HFFc6 (cell line): ENCODE measurements at regions not wholly inside any gene's neighbourhood (a gene's known extent, or its start where the extent isn't known, plus 50 kb on each side); places are given as distances from the start of the nearest gene placed in this dataset.

Experiments used
- DNase-seq: peaks from one replicate; pipeline ENCODE4 v3.0.0-alpha.2; 2018
- H3K27ac Mint-ChIP-seq: 2 replicates; pipeline ENCODE4 v1.8.0; 2020; ENCODE audit warnings: mild to moderate bottlenecking, mixed read lengths
- H3K27me3 Mint-ChIP-seq: 2 replicates; pipeline ENCODE4 v1.8.0; 2021; ENCODE audit warnings: mild to moderate bottlenecking, moderate library complexity, mixed read lengths; ENCODE audit not compliant: insufficient read depth
- H3K36me3 Mint-ChIP-seq: 2 replicates; pipeline ENCODE4 v1.8.0; 2021; ENCODE audit warnings: low read depth, mixed read lengths
- H3K4me1 Mint-ChIP-seq: 2 replicates; pipeline ENCODE4 v1.8.0; 2020; ENCODE audit warnings: low read depth, mixed read lengths
- H3K4me3 Mint-ChIP-seq: 2 replicates; pipeline ENCODE4 v1.8.0; 2020; ENCODE audit warnings: mild to moderate bottlenecking, moderate library complexity, mixed read lengths
- H3K9me3 Mint-ChIP-seq: 2 replicates; pipeline ENCODE4 v1.8.0; 2020; ENCODE audit warnings: mild to moderate bottlenecking, mixed read lengths
- CTCF ChIP-seq: fragments of 200-600 bp; sonication (generic); IDR thresholded peaks from 2 replicates; pipeline ENCODE4 v1.5.0; 2021; ENCODE audit warnings: antibody characterized with exemption, mild to moderate bottlenecking

- H3K27ac Mint-ChIP-seq = peak overlapping the region; percentile 78; the same call in 1 of the 2 replicates
- H3K27me3 Mint-ChIP-seq = no peaks in the 10 kb centered on the region
- no peak for TF ChIP-seq CTCF
- H3K4me1 Mint-ChIP-seq = peaks cover 63% of the 10 kb centered on the region
- H3K4me3 Mint-ChIP-seq = no peak overlapping the region
- 0 out of 2 replicates have a peak, but pooled peaks cover 3% of the 10 kb centered on the region for H3K36me3 Mint-ChIP-seq
- DNase-seq = no peak
- H3K9me3 Mint-ChIP-seq = no peaks in the 10 kb centered on the region
Measured at GRCh38 chr3:177836671-177837070, 639.4 kb upstream of the TBL1XR1 start.

GRCh38 chr3:177837951-177838655 is 640.8 kb upstream of the TBL1XR1 start:
- peaks cover 54% of the 10 kb centered on the region for H3K4me1 Mint-ChIP-seq
- no peak for DNase-seq
- TF ChIP-seq CTCF = no peak
- no peaks in the 10 kb centered on the region for H3K27me3 Mint-ChIP-seq
- 0 out of 2 replicates have a peak, but pooled peaks cover 3% of the 10 kb centered on the region for H3K36me3 Mint-ChIP-seq
- H3K4me3 Mint-ChIP-seq = no peak overlapping the region
- H3K9me3 Mint-ChIP-seq = no peaks in the 10 kb centered on the region
- H3K27ac Mint-ChIP-seq = no peak overlapping the region

GRCh38 chr3:177838766-177839350 is 641.6 kb upstream of the TBL1XR1 start:
- 0 out of 2 replicates have a peak, but pooled peaks cover 3% of the 10 kb centered on the region for H3K36me3 Mint-ChIP-seq
- H3K9me3 Mint-ChIP-seq = no peaks in the 10 kb centered on the region
- no peak for TF ChIP-seq CTCF
- H3K27me3 Mint-ChIP-seq = no peaks in the 10 kb centered on the region
- H3K4me1 Mint-ChIP-seq = peaks cover 47% of the 10 kb centered on the region
- no peak overlapping the region for H3K4me3 Mint-ChIP-seq
- no peak overlapping the region for H3K27ac Mint-ChIP-seq
- DNase-seq = no peak

- H3K27ac Mint-ChIP-seq = no peak overlapping the region
- no peak for TF ChIP-seq CTCF
- H3K36me3 Mint-ChIP-seq = 0 out of 2 replicates have a peak, but pooled peaks cover 3% of the 10 kb centered on the region
- peaks cover 12% of the 10 kb centered on the region for H3K4me1 Mint-ChIP-seq
- DNase-seq = no peak
- H3K4me3 Mint-ChIP-seq = no peak overlapping the region
- H3K9me3 Mint-ChIP-seq = no peaks in the 10 kb centered on the region
- H3K27me3 Mint-ChIP-seq = no peaks in the 10 kb centered on the region
Measured at GRCh38 chr3:177842302-177842701, 645.0 kb upstream of the TBL1XR1 start.

GRCh38 chr3:177842743-177843734 is 645.8 kb upstream of the TBL1XR1 start:
- Mint-ChIP-seq H3K9me3 (no peaks in the 10 kb centered on the region), H3K4me1 (peaks cover 5% of the 10 kb centered on the region), H3K4me3 (no peak overlapping the region), H3K27ac (no peak overlapping the region), H3K27me3 (no peaks in the 10 kb centered on the region), H3K36me3 (0 out of 2 replicates have a peak, but pooled peaks cover 3% of the 10 kb centered on the region)
- TF ChIP-seq CTCF = no peak
- DNase-seq = no peak
